KOPT-K1 (cell line): ENCODE measurements at regions not wholly inside any gene's neighbourhood (a gene's known extent, or its start where the extent isn't known, plus 50 kb on each side); places are given as distances from the start of the nearest gene placed in this dataset.
"Not testable (repeated sequence)": the region's sequence is repeated elsewhere in the genome, so short reads cannot be mapped to it uniquely, and the experiment has no call there.

Experiments used
- H3K27ac ChIP-seq: fragments of 200-600 bp; sonication (generic); 2 replicates; pipeline ENCODE4 v1.5.1; 2016; ENCODE audit warnings: antibody characterized with exemption, mild to moderate bottlenecking, low read depth, low read length; ENCODE audit not compliant: poor library complexity, severe bottlenecking
- H3K36me3 ChIP-seq: fragments of 200-600 bp; sonication (generic); 2 replicates; pipeline ENCODE4 v1.5.1; 2017; ENCODE audit warnings: antibody characterized with exemption, mild to moderate bottlenecking, low read length, moderate library complexity; ENCODE audit not compliant: insufficient read depth
- H3K9me3 ChIP-seq: fragments of 200-600 bp; sonication (generic); 2 replicates; pipeline ENCODE4 v1.5.1; 2017; ENCODE audit warnings: antibody characterized with exemption, low read length, mild to moderate bottlenecking; ENCODE audit not compliant: insufficient read depth, poor library complexity, severe bottlenecking

DNA sequence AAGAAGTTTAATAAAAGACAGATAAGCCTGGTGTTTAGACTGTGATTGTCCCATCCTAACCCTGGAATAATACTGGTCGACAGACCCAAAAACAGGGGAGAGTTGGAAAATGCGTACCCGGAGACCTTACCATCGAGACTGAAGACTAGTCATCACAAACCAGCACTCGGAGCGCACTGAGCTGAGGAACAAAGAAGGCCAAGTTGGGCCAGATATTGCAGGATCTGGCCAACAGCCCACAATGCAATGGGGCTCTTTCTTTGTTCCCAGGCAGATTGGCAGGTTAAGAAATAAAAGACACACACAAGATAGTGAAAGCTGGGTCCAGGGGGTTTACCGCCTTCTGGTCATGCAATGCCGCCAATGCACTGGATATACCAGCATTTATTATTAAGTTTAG is 188.7 kb upstream of the RAI14 start:
- no peak overlapping the region for H3K27ac ChIP-seq

DNA sequence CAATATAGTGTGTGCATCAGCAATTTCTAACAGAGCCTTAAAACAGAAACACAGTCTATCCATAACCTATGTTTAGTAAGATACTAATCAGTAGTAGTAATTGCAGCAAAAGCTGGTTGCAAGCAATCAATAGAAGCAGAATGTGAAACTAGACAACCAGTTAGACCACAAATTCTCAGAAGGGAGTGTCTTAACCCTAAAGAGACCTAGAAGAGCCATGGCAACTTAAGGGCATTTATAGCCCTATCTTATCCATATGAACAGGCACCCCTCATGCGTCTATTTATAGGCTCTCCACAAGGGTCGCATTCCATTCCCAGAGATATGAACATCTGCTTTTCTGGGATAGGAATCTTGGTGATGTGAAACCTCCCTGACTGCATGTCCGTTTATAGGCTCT is 188.1 kb upstream of the RAI14 start:
- H3K27ac ChIP-seq, H3K36me3 ChIP-seq, H3K9me3 ChIP-seq: not testable (repeated sequence)

More for the DNA sequence above, 188.7 kb upstream of the RAI14 start:
- H3K9me3 ChIP-seq: no peaks in the 10 kb centered on the region
- no peaks in the 10 kb centered on the region for H3K36me3 ChIP-seq

DNA sequence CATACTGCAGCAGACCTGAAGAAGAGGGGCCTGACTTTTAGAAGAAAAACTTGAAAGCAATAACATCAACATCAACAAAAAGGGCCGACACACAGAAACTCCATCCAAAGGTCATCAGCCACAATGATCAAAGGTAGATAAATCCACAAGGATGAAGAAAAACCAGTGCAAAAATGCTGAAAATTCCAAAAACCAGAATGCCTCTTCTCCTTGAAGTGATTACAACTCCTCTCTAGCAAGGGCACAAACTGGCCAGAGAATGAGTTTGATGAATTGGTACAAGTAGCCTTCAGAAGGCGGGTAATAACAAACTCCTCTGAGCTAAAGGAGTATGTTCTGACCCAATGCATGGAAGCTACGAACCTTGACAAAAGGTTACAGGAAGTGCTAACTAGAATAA is 186.2 kb upstream of the RAI14 start:
- Histone ChIP-seq H3K27ac (no peak overlapping the region), H3K9me3 (no peaks in the 10 kb centered on the region), H3K36me3 (no peaks in the 10 kb centered on the region)

DNA sequence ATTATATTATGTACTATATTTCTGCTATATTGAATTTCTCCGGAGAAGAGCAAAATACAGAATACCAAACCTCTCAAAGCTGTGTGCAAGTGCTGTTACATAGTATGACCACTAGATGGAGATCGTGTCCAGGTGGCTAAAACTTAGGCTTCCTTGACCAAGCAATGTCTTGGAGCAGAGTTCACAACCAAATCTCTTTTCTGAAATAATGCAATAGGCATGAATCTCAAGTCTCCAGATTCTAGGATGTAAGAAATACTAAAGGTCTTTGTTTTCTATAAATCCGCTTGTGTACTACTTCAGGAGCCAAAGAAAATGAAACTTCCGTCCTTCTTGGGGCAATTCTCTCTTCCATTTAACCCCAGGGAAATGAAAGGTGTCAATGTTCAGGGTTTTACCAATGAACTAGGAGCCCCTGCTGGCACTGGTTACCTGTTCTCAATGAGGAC is 181.5 kb upstream of the RAI14 start:
- Histone ChIP-seq H3K9me3 (no peaks in the 10 kb centered on the region), H3K27ac (no peak overlapping the region), H3K36me3 (no peaks in the 10 kb centered on the region)

DNA sequence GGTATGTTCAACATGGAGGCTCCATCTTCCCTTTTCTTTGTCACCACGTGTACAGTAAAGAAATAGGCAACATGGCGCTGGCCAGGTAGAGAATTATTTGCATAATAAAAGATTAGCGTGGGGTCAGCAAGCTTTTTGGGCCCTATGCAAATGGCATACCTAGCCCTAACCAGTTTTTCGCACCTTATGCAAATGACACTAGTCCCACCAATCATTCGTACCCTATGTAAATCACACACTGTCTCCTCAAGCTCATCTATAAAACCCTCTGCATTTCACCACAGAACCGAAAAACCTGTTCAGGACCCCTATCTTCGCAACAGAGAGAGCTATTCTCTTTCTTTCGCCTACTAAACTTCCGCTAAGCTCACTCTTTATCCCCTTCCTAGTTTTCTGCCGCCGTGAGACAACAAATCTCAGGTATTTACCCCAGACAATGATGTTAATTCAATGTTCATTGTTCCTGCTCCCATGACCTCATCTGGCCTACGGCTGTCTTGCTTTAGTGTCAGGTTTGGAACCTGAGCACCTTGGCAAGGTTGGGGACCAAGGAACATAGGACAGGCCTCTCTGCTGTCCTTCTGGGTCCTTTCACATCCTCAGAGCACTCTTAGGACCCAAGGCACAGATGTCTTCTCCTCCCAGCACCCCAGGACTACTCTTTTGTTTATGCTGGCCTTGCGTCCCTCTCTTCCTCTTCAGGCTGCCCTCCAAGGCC is 180.7 kb upstream of the RAI14 start:
- H3K9me3 ChIP-seq: no peaks in the 10 kb centered on the region
- no peak overlapping the region for H3K27ac ChIP-seq
- H3K36me3 ChIP-seq: no peaks in the 10 kb centered on the region

- no peaks in the 10 kb centered on the region for H3K9me3 ChIP-seq
- no peaks in the 10 kb centered on the region for H3K36me3 ChIP-seq
- no peak overlapping the region for H3K27ac ChIP-seq
These were observed 179.1 kb upstream of the RAI14 start for GRCh38 chr5:34476941-34477565.

GRCh38 chr5:34480810-34481528 is 175.2 kb upstream of the RAI14 start:
- Histone ChIP-seq H3K36me3 (no peaks in the 10 kb centered on the region), H3K9me3 (no peaks in the 10 kb centered on the region), H3K27ac (no peak overlapping the region)

- Histone ChIP-seq H3K9me3 (no peaks in the 10 kb centered on the region), H3K27ac (no peak overlapping the region), H3K36me3 (no peaks in the 10 kb centered on the region)
These were observed 172.6 kb upstream of the RAI14 start for GRCh38 chr5:34483442-34484033.

- Histone ChIP-seq H3K9me3 (no peaks in the 10 kb centered on the region), H3K27ac (no peak overlapping the region), H3K36me3 (no peaks in the 10 kb centered on the region)
These were observed 171.8 kb upstream of the RAI14 start for GRCh38 chr5:34484216-34484920.

- no peaks in the 10 kb centered on the region for H3K9me3 ChIP-seq
These were observed 170.4 kb upstream of the RAI14 start for GRCh38 chr5:34485768-34486030.

GRCh38 chr5:34486160-34486848 is 169.8 kb upstream of the RAI14 start:
- Histone ChIP-seq H3K27ac (no peak overlapping the region), H3K9me3 (no peaks in the 10 kb centered on the region), H3K36me3 (no peaks in the 10 kb centered on the region)

More at GRCh38 chr5:34485768-34486030, 170.4 kb upstream of the RAI14 start:
- no peaks in the 10 kb centered on the region for H3K36me3 ChIP-seq
- H3K27ac ChIP-seq: no peak overlapping the region

DNA sequence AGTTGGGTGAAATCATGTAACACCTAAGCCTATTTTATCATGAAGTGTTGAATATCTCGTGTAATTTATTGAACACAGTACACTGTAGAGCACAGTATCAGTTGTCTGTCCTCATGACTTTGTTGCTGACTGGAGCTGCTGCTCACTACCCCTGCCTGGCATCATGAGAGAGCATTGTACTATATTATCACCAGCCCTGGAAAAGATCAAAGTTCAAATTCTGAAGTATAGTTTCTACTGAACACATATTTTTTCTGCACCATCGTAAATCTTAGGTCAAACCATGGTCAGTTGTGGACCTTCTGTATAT is 169.3 kb upstream of the RAI14 start:
- Histone ChIP-seq H3K9me3 (no peaks in the 10 kb centered on the region), H3K27ac (no peak overlapping the region), H3K36me3 (no peaks in the 10 kb centered on the region)

DNA sequence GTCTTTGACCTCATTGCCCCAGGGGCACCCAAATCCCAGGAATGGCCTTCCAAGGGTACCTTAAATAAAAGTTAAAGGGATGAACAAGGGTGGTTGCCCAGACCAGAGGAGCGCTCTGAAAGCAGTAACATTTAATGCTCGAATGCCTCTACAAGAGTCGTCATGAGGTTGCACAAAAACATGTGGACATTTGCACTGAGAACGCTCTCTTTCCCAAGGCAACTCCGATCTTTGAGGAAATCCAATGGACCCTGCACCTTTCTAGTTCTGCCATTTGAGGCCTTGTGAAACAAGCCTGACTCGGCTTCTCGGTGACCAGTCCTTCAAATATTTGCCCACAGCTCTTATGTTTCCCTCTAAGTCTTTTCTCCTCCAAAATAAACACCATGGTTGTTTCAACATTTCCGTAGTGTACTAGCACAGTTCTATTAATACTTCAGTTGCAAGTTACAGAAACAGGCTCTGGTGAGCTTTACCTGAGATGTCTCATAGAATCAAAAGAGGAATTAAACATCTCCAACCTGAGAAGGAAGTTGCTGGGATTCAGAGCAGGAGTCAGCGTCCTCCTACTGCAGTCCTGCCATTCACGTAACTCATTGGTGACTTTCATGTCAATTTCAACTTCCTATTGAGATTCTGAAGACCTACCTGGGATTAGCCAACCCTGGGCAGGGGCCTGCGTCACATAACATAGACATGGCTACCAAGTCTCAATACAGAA is 168.8 kb upstream of the RAI14 start:
- H3K36me3 ChIP-seq: no peaks in the 10 kb centered on the region
- no peak overlapping the region for H3K27ac ChIP-seq
- no peaks in the 10 kb centered on the region for H3K9me3 ChIP-seq

DNA sequence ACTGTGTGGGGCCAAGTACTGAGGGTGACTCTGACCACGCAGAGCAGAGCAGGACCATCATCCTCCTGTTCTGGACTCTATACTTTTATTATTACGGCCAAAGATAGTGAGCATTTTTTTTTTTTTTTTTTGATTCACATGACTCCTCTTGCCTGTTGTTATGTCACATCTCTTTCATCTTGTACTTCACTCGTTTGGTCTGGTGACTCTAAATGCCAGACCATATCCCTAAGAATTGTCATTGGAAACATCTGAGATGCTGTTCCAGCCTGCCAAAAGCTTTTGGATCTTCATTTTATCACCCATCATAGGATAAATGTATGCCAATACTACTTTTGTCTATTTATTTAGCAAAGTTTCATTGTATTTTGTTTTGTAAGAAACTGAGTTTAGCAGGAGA is 168.2 kb upstream of the RAI14 start:
- H3K9me3 ChIP-seq: no peaks in the 10 kb centered on the region
- no peak overlapping the region for H3K27ac ChIP-seq
- H3K36me3 ChIP-seq: no peaks in the 10 kb centered on the region
